Prostate gland (tissue), 2 donors: ENCODE measurements at regions not wholly inside any gene's neighbourhood (a gene's known extent, or its start where the extent isn't known, plus 50 kb on each side); places are given as distances from the start of the nearest gene placed in this dataset.

Experiments
- POLR2A ChIP-seq: fragments of 450-650 bp; IDR thresholded peaks from one replicate; pipeline ENCODE4 v1.6.1; 2016; ENCODE audit warnings: antibody characterized with exemption, mild to moderate bottlenecking
- POLR2AphosphoS5 ChIP-seq: sonication (generic); formaldehyde crosslinking; IDR thresholded peaks from one replicate; pipeline ENCODE4 v1.6.1; 2017; ENCODE audit warnings: antibody characterized with exemption
- TF ChIP-seq, protein P1 (sequence below), 4 experiments: fragments of 200-600 bp in 2 of 4; fragments of 450-650 bp in 2 of 4; sonication (generic) in 2 of 4; IDR thresholded peaks; 1 replicate in 3 of 4; 2 replicates in 1 of 4; pipeline ENCODE4 v1.5.1; 2016 to 2019; ENCODE audit warnings: antibody characterized with exemption in 4 of 4, mild to moderate bottlenecking in 2 of 4, moderate library complexity in 2 of 4

DNA sequence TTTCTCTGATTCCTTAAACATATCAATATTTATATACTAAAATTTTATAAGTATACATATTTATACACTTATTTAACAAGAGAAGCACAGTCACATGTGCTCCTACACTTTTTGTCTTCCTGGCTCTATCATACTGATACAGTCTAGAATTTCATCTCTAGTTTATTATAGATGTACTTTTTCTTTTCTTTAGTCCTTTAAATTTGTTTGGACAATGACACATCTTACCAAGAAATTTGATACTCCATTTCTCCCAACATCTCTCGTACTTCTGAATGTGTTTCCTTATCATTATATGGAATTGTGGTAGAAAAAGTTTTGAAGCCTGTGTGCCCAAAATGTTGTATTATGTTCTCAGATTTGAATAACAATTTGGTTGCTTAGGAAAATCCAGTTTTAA, 104.6 kb downstream of the DMRT2 start:
- TF ChIP-seq, protein P1, sequence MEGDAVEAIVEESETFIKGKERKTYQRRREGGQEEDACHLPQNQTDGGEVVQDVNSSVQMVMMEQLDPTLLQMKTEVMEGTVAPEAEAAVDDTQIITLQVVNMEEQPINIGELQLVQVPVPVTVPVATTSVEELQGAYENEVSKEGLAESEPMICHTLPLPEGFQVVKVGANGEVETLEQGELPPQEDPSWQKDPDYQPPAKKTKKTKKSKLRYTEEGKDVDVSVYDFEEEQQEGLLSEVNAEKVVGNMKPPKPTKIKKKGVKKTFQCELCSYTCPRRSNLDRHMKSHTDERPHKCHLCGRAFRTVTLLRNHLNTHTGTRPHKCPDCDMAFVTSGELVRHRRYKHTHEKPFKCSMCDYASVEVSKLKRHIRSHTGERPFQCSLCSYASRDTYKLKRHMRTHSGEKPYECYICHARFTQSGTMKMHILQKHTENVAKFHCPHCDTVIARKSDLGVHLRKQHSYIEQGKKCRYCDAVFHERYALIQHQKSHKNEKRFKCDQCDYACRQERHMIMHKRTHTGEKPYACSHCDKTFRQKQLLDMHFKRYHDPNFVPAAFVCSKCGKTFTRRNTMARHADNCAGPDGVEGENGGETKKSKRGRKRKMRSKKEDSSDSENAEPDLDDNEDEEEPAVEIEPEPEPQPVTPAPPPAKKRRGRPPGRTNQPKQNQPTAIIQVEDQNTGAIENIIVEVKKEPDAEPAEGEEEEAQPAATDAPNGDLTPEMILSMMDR (IDR thresholded peaks at IDR 0.05), result no peak
- TF ChIP-seq POLR2AphosphoS5, result no peak
- no peak for TF ChIP-seq POLR2A
